ENCODE measurements at regions not wholly inside any gene's neighbourhood (a gene's known extent, or its start where the extent isn't known, plus 50 kb on each side); places are given as distances from the start of the nearest gene placed in this dataset.

- no peak for DNase-seq (ENCODE audit: insufficient read length, low spot score)
- FAIRE-seq, result no peak
- TF ChIP-seq CTCF (IDR thresholded peaks at IDR 0.05; ENCODE audit: insufficient read depth, missing control alignments), result no peak
Observed at GRCh38 chr3:46133285-46133684, 74.8 kb downstream of the CCR1 start.

- FAIRE-seq, result no peak
- no peak for TF ChIP-seq CTCF (IDR thresholded peaks at IDR 0.05; ENCODE audit: insufficient read depth, missing control alignments)
- no peak for DNase-seq (ENCODE audit: insufficient read length, low spot score)
Observed at GRCh38 chr3:46132565-46132964, 75.5 kb downstream of the CCR1 start.

- no peak for TF ChIP-seq CTCF (IDR thresholded peaks at IDR 0.05; ENCODE audit: insufficient read depth, missing control alignments)
- DNase-seq (ENCODE audit: insufficient read length, low spot score) (no peak), FAIRE-seq (no peak)
Observed at GRCh38 chr3:46131884-46132450, 76.1 kb downstream of the CCR1 start.

- FAIRE-seq (no peak), DNase-seq (ENCODE audit: insufficient read length, low spot score) (no peak)
Observed at GRCh38 chr3:46130631-46131310, 77.3 kb downstream of the CCR1 start.

GRCh38 chr3:46129588-46130272, 78.4 kb downstream of the CCR1 start:
- FAIRE-seq, result no peak
- no peak for TF ChIP-seq CTCF (IDR thresholded peaks at IDR 0.05; ENCODE audit: insufficient read depth, missing control alignments)

More at GRCh38 chr3:46130631-46131310, 77.3 kb downstream of the CCR1 start:
- TF ChIP-seq CTCF (IDR thresholded peaks at IDR 0.05; ENCODE audit: insufficient read depth, missing control alignments), result no peak

GRCh38 chr3:46127503-46127902, 80.6 kb downstream of the CCR1 start:
- FAIRE-seq (no peak), DNase-seq (ENCODE audit: insufficient read length, low spot score) (no peak)
- no peak for TF ChIP-seq CTCF (IDR thresholded peaks at IDR 0.05; ENCODE audit: insufficient read depth, missing control alignments)

More at GRCh38 chr3:46129588-46130272, 78.4 kb downstream of the CCR1 start:
- DNase-seq (ENCODE audit: insufficient read length, low spot score), result no peak
